M059J (cell line): ENCODE measurements at regions not wholly inside any gene's neighbourhood (a gene's known extent, or its start where the extent isn't known, plus 50 kb on each side); places are given as distances from the start of the nearest gene placed in this dataset.

Source experiments
- DNase-seq: peaks from one replicate; pipeline ENCODE4 v3.0.0-alpha.2; 2012; ENCODE audit warnings: low read depth

DNA sequence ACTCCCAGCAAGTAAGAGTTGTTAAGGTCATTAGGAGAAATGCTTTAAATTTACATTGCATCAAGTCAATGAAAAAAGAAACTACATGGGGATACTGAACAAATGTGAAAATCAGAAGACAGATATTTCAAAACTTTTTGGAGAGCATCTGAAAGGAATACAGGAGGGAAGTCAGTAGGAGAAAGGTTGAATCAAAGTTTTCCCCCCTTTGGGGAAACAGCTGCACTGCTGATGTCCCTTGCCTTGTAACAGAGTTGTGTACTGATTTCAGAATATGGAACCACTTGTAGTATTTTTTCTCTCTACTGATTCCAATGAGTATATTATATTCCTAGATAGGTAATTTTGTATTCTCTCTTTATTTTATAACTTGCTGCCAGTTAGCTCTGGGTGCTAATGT is 592.5 kb upstream of the ZEB2 start:
- DNase-seq, result no peak

DNA sequence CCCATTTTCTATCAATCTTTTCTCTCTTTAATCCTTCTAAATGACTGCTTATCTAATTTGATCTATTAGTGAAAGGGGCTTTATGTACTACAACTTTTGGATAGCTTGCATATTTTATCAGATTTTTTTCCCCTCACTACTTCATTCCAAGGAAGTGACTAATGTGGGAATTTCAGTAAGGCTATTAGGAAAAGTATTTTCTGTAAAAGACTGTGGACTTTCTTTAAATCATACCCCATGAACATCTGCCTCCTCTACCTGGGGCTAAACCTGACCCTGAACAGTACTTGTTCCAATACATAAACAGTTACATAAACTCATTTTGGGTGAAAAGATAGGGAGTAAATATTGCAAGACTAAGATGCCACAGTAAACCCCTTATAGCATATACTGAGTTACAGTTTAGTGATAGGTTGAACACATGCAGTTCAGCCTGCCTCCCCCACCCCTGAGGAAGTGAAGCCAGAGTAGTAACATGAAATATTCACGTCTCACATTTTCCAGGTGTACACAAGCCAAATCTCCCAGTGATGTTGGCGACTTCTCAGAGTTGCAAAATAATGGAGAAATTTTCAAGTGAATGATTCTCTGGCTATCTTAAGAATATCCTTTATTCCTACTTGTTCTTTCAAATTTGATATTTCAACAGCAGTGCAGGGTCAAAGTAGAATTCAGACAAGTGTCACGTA is 590.9 kb upstream of the ZEB2 start:
- peak; percentile 66 for DNase-seq

DNA sequence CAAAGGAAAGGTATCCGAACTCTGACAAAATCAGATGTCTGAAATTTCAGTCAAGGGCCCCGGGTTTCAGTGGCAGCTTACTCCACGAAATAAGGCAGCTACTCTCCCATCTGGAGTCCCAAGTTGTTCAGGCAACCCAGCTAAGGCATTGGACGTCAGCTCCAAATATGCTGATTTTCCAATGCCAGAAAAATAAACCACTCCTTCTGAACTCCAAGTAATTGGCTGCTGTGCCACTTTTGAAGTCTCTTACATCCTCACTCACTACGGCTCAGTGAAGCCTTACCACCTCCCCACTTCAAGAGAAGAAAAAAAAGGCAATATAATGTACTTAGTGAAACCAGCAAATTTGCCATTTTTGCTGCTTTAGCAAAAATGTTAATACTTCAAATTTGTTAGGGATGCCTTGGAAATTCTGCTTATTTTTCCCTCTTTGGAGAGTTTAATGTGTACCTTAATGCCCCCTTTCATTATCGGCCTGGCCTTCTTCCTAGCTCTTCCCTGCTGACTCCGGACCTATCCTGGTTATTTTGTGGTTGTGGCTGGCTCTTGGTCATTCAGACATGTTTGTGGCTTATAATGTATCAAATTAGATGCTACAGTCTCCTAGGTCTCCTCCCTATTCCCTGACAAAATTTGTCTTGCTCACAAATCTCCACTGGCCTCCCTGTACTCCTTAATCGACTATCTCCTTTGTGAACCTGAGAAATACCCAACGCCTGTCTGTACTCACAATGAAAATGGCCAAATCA is 589.2 kb upstream of the ZEB2 start:
- DNase-seq, result peak; percentile 58

DNA sequence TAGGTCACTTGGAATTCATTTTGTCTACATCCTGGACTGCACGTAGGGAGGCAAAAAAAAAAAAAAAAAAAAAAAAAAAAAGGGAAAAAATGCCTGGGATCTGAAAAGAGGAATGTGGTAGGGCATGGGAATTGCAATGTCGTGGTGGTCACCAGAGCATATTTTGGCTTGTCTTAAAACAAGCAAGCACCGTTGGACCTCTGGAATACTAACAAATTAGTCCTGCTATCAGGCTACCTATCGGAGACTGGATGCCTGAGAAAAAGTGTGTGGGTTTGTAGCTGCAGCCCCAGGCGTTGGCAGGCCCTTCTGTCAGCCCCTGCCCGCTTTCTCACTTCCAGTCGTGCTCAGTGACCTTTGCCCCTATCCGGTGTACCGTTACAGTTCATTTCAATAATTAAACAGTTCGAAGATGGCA is 588.5 kb upstream of the ZEB2 start:
- peak; percentile 77 for DNase-seq

DNA sequence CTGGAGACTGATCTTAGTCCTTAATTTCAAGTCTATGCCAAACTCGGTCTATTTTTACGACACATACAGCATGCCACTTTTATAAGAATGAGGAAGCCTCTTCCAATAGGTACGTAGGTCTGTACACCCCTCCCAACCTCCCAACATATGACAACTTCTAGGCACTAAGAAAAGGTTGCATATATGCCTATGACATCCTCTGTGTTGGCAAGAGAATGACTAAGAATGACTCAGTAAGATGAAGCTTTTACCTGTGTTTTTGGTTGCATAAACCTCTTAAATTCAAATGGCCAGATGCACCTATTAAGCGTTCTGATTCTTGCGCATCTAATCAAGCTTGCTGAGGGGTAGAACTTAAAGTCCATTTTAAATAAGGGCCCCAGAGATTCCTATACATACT is 586.4 kb upstream of the ZEB2 start:
- no peak for DNase-seq

DNA sequence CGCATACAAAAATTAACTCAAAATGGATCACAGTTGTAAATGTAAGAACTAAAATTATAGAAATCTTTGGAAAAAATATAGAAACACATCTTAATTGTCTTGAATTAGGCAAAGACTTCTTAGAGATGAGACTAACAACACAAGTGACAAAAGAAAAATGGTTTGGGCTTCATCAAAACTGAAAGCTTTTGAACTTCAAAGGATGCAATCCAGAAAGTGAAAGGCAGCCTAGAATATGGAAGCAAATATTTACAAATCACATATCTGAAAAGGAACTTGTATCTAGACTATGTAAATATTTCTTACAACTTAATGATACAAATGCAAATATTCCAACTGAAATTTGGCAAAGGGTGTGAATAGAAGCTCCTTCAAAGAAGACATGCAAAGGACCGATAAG is 582.8 kb upstream of the ZEB2 start:
- DNase-seq, result no peak

DNA sequence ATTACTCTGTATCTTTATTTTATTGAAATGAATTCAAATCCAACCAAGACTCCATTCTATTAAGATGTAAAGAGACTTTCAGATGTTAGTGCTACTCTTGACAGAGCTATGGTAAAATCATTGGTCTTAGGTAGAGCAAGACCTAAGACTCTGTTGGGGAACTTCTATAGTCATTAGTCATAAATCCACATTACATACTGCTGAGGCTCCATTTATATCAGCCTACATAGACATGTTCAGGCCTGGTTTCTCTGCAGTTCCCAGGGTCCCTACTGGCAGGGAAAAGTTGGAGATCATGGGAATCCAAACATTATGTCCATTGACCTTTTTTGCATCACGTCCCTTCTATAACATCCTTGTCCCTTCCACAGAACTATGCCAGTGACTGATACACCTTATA is 580.4 kb upstream of the ZEB2 start:
- DNase-seq, result no peak

DNA sequence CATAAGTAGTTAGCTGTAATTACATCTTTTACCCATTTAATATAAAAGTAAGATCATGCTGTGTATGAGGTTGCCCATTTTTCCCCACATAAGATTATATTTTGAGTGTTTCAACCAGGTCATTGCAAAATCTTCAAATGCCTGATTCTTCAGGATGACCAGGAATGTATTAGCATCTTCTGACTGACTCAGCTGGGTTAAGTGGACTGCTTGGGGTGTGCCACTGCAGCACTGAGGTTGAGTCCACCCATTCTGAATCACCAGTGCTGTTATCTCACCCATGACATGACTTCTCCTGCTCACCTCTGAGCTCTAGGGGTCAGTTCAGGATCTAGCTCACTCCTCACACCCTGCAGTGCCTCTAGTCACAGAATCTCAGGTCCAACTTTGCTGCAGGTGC is 576.7 kb upstream of the ZEB2 start:
- peak; percentile 74 for DNase-seq

DNA sequence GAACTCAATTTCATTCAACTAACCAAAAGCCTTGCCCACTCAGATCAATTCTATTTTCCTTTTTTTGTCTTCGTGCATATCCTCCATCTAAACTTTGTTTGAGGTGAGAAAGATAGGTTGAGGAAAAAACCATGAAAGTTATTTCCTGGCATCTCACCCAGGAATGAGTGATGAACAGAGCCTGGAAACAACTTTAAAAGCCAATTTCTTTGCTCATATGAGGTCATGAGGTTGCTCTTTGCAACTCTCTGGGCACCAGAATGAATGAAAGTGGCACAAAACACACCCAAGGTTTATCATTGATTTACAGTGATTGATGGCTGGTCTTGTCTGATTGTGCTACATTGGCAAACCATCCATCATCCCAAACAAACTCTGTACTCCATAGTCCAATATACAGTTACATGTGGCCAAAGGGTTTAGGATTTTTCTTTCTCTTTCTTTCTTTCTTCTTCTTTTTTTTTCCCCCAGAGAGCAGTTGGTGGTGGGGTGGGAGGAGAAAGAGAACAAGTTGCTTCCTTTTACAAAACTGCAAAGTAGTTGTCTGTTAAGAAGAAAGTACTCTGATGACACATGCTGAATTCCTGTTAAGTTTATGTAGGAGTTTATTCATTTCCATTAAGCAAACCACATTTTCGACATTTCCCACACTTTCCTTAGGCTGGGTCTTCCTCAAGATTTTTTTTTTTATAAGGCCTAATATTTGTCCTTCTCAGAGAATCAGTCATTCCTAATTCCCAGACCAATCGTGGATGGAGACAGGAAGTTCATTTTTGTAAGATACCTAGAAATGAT is 575.9 kb upstream of the ZEB2 start:
- DNase-seq, result peak; percentile 80

DNA sequence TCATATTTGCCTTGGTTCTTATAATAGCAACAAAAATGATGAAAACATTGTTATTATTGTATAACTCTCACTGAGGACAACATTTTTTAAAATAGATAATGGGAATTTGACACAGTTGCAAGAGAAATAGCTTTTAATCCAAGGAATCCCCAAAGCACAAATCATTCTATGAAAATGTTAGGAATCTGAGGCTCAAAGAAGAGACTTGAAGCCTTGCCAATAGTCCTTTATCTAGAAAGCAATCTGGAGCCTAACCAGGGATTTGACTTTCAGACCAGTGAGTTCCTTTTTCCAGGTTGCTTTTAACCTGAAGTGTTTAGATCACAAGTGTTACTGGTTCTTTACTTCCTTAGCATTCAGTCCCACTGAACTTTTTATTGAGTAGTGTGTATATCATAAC is 574.5 kb upstream of the ZEB2 start:
- peak; percentile 72 for DNase-seq

DNA sequence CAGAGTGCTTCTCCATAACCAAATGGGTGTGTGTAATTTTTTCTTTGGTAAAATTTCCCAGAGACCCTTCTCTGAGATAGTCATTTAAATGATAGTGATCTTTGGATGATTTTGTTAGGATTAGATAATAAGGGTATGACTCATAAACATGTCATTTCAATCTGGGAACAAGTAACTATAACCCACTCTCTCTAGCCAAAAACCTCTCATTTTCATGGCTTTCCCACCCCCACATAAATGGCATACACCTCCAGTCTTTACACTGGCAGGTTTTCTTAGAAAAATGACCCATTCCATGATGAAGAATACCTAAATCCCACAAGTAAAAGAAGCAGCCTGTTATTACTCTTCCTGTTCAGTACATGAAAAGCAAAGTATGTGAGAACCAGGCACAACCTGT is 572.0 kb upstream of the ZEB2 start:
- peak; percentile 54 for DNase-seq

DNA sequence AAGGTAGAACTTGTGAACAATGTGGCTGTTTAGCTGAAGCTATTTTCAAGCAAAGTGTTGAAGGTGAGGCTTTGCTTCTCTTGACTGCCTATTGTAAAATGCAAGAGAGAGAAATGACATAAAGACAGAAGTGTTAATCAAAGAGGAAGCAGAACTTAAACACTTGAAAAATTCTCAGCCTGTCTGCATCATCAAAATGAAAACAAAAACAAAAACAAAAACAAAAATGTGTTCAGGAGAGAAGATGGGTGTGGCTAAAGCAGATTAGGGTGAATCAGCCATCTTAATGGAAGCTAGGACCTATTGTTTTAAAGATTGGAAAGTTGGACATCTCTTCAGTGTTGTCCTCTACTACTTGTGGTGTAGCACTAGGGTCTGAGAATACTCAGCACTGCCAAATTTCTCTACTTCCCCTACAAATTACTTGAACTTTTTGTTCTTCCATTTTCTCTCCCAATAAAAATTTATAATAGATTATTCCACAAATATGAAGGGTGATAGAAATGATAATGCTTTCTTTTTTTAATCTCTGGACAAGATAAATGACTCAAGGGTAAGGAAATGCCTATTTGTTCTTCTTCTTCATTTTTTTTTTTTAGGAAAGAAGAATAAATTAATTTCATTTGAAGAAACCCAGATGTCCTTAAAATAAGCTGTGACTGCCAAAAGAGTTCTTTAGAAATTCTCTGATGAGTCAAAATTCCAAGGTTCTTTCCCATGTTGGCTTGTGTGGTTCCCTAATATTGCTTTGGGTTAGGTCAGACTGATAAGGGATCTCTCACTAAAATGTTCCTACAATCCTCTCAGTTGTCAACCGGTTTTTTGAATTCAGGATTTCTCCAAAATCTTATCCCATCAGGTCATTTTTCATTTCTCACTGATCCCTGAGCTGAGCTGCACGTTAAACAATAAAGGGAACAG is 571.2 kb upstream of the ZEB2 start:
- DNase-seq, result peak; percentile 66

DNA sequence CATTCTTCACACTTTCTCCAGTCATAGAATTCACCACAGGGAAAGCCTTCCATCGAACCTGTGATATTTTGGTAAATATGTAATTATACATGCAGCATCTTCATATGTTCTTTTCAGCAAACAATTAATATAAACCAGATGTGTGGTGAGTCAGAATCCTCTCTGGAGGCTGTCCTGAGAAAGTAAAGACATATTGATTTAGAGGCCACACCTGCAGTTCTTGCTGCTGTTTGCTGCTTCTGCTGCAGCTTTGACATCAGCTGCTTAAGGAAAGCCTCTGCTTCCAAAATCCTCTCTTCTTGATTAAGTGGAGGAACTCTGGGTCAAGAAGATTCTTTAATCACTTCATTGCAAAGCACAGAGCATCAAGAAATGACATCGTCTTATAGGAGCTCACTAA is 568.8 kb upstream of the ZEB2 start:
- no peak for DNase-seq

DNA sequence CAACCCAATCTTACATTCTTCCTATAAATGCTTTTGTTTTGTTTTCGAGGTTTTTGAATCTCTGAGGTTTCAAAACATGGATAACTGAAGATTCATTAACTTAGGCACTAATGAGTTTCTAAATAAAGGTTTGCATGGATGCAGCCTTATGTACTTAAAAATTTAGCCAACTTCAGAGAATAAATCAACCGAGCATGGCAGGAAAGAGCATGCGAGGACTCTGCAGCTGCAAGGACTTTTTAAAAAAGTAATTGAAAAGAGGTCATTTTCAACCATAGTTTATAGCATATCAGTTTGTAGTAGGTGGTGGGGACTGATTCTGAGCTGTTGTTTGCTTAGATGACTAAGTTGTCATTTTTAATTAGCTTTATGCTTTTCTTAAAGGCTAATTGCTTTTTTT is 567.0 kb upstream of the ZEB2 start:
- peak; percentile 2 for DNase-seq

DNA sequence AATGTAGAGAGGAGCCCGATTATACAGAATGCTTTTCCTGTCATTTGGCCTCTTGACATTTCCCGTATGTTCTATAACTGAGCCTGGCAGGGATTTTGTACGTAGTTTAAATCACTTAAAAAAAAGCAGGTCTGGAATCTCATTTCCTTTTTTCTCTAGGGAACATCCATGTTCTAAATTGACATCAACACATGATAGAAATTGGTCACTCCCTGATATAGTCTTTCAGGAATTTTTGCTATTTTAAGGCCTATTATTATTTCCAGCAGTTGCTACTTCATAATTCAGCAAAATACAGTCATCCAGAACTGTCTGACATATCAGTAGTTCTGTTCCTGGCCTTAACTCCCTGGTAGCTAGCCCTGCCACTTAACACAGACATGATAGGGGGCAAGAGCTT is 565.7 kb upstream of the ZEB2 start:
- DNase-seq, result no peak

DNA sequence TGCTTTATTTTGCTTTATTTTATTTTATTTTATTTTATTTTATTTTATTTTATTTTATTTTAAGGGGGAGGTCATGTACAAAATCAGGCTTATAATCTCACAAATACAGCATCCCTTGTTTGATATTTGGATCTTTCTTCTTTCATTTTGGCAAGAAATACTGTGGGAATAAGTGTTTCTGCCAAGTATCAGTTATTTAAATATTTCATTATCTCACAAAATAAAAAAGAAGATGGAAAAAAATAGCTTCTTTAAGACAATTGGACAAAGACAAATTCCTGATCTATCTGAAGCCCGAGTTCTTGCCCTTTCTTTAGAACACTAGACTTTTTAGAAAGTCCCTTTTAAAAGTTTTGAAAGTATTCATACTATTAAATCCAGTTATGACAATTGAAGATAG is 560.5 kb upstream of the ZEB2 start:
- DNase-seq, result no peak

DNA sequence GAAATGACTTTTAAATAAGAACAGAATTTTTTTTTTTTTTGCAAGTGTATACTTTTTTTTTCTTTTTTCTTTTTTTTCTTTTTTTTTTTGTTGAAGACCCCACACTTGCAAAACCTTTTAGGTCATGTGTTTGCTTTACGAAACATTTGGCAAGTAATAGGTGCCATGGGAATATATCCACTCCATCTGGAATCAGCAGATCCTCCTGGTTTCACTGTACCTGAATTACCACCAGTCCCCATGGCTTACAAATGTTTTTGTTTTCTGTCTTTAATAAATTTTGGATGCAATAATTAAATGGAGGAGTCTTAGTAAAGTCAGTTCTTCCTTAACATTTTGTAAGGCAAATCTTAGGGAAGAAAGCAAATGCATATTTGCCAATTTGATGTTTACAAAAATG is 559.7 kb upstream of the ZEB2 start:
- DNase-seq, result no peak

DNA sequence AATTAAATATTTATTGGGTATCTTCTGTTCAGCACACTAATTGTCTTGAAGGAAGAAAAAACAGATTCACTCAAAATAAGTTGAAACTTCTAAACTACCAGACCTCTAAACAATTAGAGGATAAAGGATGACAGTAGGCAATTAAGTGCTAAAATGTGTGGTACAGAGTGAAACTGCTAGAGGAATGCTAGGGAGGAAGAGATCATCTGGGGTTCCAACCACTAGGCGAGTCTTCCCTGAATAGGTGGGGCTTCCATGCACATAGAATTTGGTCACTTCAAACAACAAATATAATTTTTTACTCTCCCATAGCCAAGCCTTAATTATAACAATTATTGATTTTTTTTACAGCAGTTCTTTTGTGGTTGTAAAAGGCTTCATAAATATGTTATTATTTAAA is 559.0 kb upstream of the ZEB2 start:
- no peak for DNase-seq

DNA sequence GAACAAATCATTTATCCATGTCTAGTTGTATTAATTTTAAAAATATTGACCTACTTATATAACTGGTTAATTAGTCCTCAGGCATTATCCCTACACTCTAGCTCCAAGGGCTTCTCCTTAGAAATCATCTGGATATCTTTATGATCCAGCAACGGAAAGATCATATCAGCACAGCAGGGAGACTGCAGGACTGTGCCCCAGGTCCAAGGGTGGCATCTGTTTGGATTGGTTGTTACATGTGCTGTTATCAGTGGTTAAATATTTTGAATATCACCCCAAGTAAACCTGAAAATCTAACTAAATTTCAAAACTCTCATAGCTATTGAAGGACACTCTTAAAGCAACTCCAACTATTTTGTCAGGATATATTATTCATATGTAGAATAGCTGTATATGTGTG is 556.2 kb upstream of the ZEB2 start:
- DNase-seq, result no peak

DNA sequence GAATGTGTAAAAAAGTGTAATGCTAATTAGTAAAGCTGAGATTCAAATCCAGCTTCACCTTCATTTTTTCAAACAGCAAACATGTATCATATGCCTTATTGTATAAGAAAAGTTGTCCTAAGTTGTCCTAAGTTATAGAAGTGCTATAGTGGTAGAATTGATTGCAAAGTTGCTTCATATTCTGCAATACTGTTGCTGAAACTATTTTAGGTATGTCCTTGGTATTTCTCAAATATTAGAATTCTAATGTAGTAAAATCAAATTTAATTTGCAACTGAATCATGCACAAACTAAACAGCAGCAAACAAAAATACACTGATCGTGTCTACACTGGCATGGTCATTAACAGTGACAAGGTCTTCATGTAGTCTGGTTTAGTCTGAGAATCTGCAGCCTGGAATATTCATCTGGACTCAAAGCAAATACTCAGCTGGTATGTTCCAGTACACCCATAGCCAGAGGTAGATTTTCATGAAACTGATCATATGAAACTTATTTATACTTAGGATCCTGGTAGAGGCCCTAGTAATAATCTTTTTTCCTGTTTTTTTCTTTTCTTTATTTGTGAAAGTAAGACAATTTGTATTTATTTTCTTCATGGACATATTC is 555.6 kb upstream of the ZEB2 start:
- no peak for DNase-seq

DNA sequence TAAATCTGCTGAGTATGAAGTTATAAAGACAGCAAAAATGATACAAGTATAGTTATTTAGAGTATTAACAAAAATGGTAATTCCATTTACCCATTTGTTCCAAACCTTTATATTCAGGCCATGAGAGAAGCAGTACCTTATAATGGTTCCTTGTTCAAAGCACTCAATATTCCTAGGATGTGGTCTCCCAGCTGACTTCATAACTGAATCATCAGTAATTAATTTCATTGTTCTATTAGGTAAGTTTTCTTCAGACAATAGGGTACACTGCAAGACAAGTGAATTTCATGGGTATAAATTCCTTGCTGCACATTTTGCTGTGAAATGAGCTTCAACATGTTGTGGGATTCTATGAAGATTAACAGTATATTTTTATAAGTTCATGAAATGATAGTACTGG is 550.8 kb upstream of the ZEB2 start:
- no peak for DNase-seq
